GM13976 (cell line): ENCODE measurements at regions not wholly inside any gene's neighbourhood (a gene's known extent, or its start where the extent isn't known, plus 50 kb on each side); places are given as distances from the start of the nearest gene placed in this dataset.
A peak's percentile ranks its signal among the peaks of the same experiment; 100 is the strongest.

ENCODE experiments used
- DNase-seq: peaks from one replicate; pipeline ENCODE4 v3.0.0; 2012; ENCODE audit warnings: low spot score
- CTCF ChIP-seq: IDR thresholded peaks from 2 replicates; pipeline ENCODE4 v1.5.1; 2012; ENCODE audit warnings: borderline replicate concordance, mild to moderate bottlenecking; ENCODE audit not compliant: insufficient read depth; ENCODE audit errors: extremely low read depth, missing control alignments, control extremely low read depth
- in situ Hi-C: fragments of 300-500 bp; cut with MboI; formaldehyde crosslinking; loops from one replicate; pipeline ENCODE4 v1.12.0; 2022; ENCODE audit warnings: low sequenced_read_pairs, mixed read lengths, inconsistent platforms; ENCODE audit not compliant: unreplicated experiment

- in situ Hi-C loops, result loop anchor here (25.0 kb wide), 1 partner anchor 226 kb away; no protein-coding TSS in a partner anchor
- no peak for TF ChIP-seq CTCF
- DNase-seq, result no peak
Measured at GRCh38 chr12:54736549-54736948, 88.4 kb upstream of the DCD start.

GRCh38 chr12:54734196-54734950 is 86.2 kb upstream of the DCD start:
- no peak for DNase-seq
- in situ Hi-C loops, result loop anchor here (25.0 kb wide), 1 partner anchor 228 kb away; no protein-coding TSS in a partner anchor
- no peak for TF ChIP-seq CTCF

GRCh38 chr12:54725233-54725843 is 77.2 kb upstream of the DCD start:
- in situ Hi-C loops, result loop anchor here (25.0 kb wide), 1 partner anchor 237 kb away; no protein-coding TSS in a partner anchor
- TF ChIP-seq CTCF, result no peak
- DNase-seq, result no peak

GRCh38 chr12:54723379-54724256 is 75.5 kb upstream of the DCD start:
- TF ChIP-seq CTCF, result peak; percentile 39
- no peak for DNase-seq
- in situ Hi-C loops, result no loop called here

GRCh38 chr12:54721312-54721711 is 73.1 kb upstream of the DCD start:
- DNase-seq, result no peak
- no peak for TF ChIP-seq CTCF
- in situ Hi-C loops, result no loop called here

- TF ChIP-seq CTCF, result no peak
- no peak for DNase-seq
- in situ Hi-C loops, result no loop called here
Measured at GRCh38 chr12:54719691-54720090, 71.5 kb upstream of the DCD start.
